B cell (primary cell): ENCODE measurements at regions not wholly inside any gene's neighbourhood (a gene's known extent, or its start where the extent isn't known, plus 50 kb on each side); places are given as distances from the start of the nearest gene placed in this dataset.

ENCODE experiments used
- ATAC-seq: fragments of 200-7000 bp; cut with Tn5 transposase; one replicate; pipeline ENCODE4 v1.10.0; 2021; ENCODE audit warnings: low read depth, mild to moderate bottlenecking, moderate number of reproducible peaks, moderate library complexity
- CTCF ChIA-PET: fragments of 350-600 bp; sonication (Branson Sonifier 250); formaldehyde crosslinking; loops from one replicate; lab custom pipeline; 2021; ENCODE audit warnings: antibody characterized with exemption, inconsistent platforms; lab: Charles Lee
- POLR2A ChIA-PET: fragments of 350-600 bp; sonication (Branson Sonifier 250); formaldehyde crosslinking; loops from one replicate; lab custom pipeline; 2021; ENCODE audit warnings: antibody characterized with exemption; lab: Charles Lee
- DNase-seq: peaks from one replicate; pipeline ENCODE4 v3.0.0; 2013
- H2AFZ ChIP-seq: 2 replicates; pipeline ENCODE4 v1.6.1; 2012; ENCODE audit warnings: mild to moderate bottlenecking, low read depth, low read length; ENCODE audit not compliant: insufficient read depth, poor library complexity, severe bottlenecking
- H3K27ac ChIP-seq, 2 donors: 1 replicate in 1 of 2; 2 replicates in 1 of 2; pipeline ENCODE4 v1.5.1; 2012 to 2013; ENCODE audit warnings: low read length in 2 of 2, mild to moderate bottlenecking in 2 of 2, moderate library complexity in 1 of 2
- H3K27me3 ChIP-seq, 4 experiments: fragments of 200-600 bp in 1 of 4; sonication (generic) in 1 of 4; replicated peaks in 1 of 4; 1 replicate in 2 of 4; 2 replicates in 2 of 4; pipeline versions ENCODE4 v1.6.1 to v1.7.0; 2013 to 2016; ENCODE audit warnings: low read length in 3 of 4, mild to moderate bottlenecking in 2 of 4, mixed read lengths in 1 of 4, moderate library complexity in 1 of 4; ENCODE audit not compliant: insufficient read depth in 4 of 4, control insufficient read depth in 3 of 4; ENCODE audit errors: control extremely low read depth in 1 of 4
- H3K36me3 ChIP-seq, 2 experiments: replicated peaks in 1 of 2; 1 replicate in 1 of 2; 2 replicates in 1 of 2; pipeline versions ENCODE4 v1.6.1 to v1.7.1; 2013; ENCODE audit warnings: low read length in 1 of 2; ENCODE audit not compliant: insufficient read depth in 2 of 2, control insufficient read depth in 1 of 2; ENCODE audit errors: control extremely low read depth in 1 of 2, extremely low read depth in 1 of 2
- H3K4me1 ChIP-seq, 2 donors: fragments of 200-600 bp in 1 of 2; sonication (generic) in 1 of 2; 1 replicate in 1 of 2; 2 replicates in 1 of 2; pipeline versions ENCODE4 v1.5.1 to v1.6.1; 2013 to 2017; ENCODE audit warnings: low read length in 2 of 2; ENCODE audit not compliant: control insufficient read depth in 2 of 2, insufficient read depth in 2 of 2
- H3K4me2 ChIP-seq: replicated peaks from 2 replicates; pipeline ENCODE3; 2012; ENCODE audit warnings: mild to moderate bottlenecking, low read depth, low read length; ENCODE audit not compliant: poor library complexity, severe bottlenecking
- H3K4me3 ChIP-seq, 5 experiments: fragments of 200-600 bp in 1 of 5; sonication (generic) in 1 of 5; 1 replicate in 3 of 5; 2 replicates in 2 of 5; pipeline versions ENCODE4 v1.5.1 to v1.7.0; 2011 to 2016; ENCODE audit warnings: low read length in 4 of 5, mild to moderate bottlenecking in 4 of 5, low read depth in 2 of 5, control low read depth in 1 of 5, moderate library complexity in 1 of 5; ENCODE audit not compliant: insufficient read depth in 1 of 5; ENCODE audit errors: control extremely low read depth in 1 of 5, extremely low read depth in 1 of 5
- H3K79me2 ChIP-seq: fragments of 200-600 bp; sonication (generic); one replicate; pipeline ENCODE4 v1.6.0; 2016; ENCODE audit warnings: low read length; ENCODE audit not compliant: control insufficient read depth, insufficient read depth
- H3K9ac ChIP-seq: fragments of 200-600 bp; sonication (generic); 2 replicates; pipeline ENCODE4 v1.6.1; 2017; ENCODE audit warnings: mild to moderate bottlenecking, low read length, moderate library complexity
- H3K9me3 ChIP-seq, 3 donors: one replicate each; pipeline versions ENCODE4 v1.6.1 to v1.7.1; 2013; ENCODE audit warnings: low read length in 2 of 3; ENCODE audit not compliant: control insufficient read depth in 2 of 3, insufficient read depth in 1 of 3; ENCODE audit errors: control extremely low read depth in 1 of 3
- H4K20me1 ChIP-seq: 2 replicates; pipeline ENCODE4 v1.6.0; 2012; ENCODE audit warnings: mild to moderate bottlenecking, low read length; ENCODE audit not compliant: insufficient read depth, control insufficient read depth, poor library complexity, severe bottlenecking
- H3K27ac Mint-ChIP-seq: one replicate; pipeline ENCODE4 v1.8.0; 2021; ENCODE audit warnings: mixed read lengths
- H3K27me3 Mint-ChIP-seq: one replicate; pipeline ENCODE4 v1.8.0; 2021; ENCODE audit warnings: mixed read lengths
- H3K4me1 Mint-ChIP-seq: one replicate; pipeline ENCODE4 v1.8.0; 2021; ENCODE audit warnings: mixed read lengths
- H3K4me3 Mint-ChIP-seq: one replicate; pipeline ENCODE4 v1.8.0; 2021; ENCODE audit warnings: mixed read lengths
- H3K9me3 Mint-ChIP-seq: one replicate; pipeline ENCODE4 v1.8.0; 2022; ENCODE audit warnings: mixed read lengths; ENCODE audit not compliant: insufficient read depth
- EZH2 ChIP-seq: IDR thresholded peaks from 2 replicates; pipeline ENCODE4 v1.6.1; 2012; ENCODE audit warnings: borderline replicate concordance, low read depth, mild to moderate bottlenecking, moderate library complexity, low read length; ENCODE audit not compliant: insufficient read depth, poor library complexity, severe bottlenecking
- WGBS: methylation state at CpG from one replicate; pipeline ENCODE4 v1.1.5; 2013; ENCODE audit warnings: missing lambda C conversion rate; ENCODE audit not compliant: insufficient coverage; 5-methylcytosine and 5-hydroxymethylcytosine counted together
- intact Hi-C: fragments of 100-400 bp; cut with micrococcal nuclease; formaldehyde crosslinking; loops from one replicate; pipeline ENCODE4 v1.10.0; 2022
- TF ChIP-seq, protein P1 (sequence below): fragments of 200-600 bp; IDR thresholded peaks from one replicate; pipeline ENCODE4 v1.8.0; 2022; ENCODE audit warnings: antibody characterized with exemption, mild to moderate bottlenecking

DNA sequence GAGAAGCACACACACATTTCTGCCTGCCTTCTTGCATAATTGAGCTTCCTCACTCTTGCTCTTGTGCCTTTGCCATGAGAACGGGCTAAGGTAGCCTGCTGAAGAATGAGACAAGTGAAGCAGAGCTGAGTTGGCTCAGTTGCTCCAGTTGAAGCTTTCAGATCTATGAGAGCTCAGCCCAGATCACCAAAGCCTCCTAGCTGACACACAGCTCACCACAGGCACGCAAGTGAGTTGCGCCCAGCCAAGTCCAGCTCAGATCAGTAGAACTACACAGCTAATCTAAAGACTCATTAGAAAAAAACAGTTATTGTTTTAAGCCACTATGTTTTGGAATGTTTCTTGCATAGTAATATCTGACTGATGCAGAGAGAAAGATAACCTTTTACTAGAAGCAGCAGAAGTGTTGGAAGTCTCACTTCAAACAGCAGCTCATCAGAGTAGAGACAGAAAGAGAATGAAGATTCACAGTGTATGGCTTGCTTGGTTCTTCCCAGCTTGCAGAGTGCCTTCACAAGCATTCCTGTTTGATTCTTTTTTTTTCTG lies 362.4 kb downstream of the MID1IP1 start:
- H3K36me3 ChIP-seq, result no peaks in the 10 kb centered on the region
- peaks cover 4 to 6% of the 10 kb centered on the region in 2 donors for H3K4me1 ChIP-seq
- ChIA-PET CTCF (interaction anchor here (1.1 to 2.1 kb wide), 2 partner anchors 12 to 14 kb away, joined by 4 to 8 read pairs; no protein-coding TSS in a partner anchor), POLR2A (no interaction called here)
- no CpG with 5 or more reads among the region's 3 CpGs for WGBS
- no peaks in the 10 kb centered on the region for H3K9me3 Mint-ChIP-seq
- H3K4me2 ChIP-seq, result no peak overlapping the region
- H3K27me3 Mint-ChIP-seq, result peaks cover 11% of the 10 kb centered on the region
- H4K20me1 ChIP-seq, result no peaks in the 10 kb centered on the region
- intact Hi-C loops, result no loop called here
- no peaks in the 10 kb centered on the region for H3K9me3 ChIP-seq
- no peak overlapping the region for H3K9ac ChIP-seq
- DNase-seq, result no peak
- peaks cover 17% of the 10 kb centered on the region for H3K4me1 Mint-ChIP-seq
- no peak overlapping the region for H3K27ac Mint-ChIP-seq
- TF ChIP-seq, protein P1, sequence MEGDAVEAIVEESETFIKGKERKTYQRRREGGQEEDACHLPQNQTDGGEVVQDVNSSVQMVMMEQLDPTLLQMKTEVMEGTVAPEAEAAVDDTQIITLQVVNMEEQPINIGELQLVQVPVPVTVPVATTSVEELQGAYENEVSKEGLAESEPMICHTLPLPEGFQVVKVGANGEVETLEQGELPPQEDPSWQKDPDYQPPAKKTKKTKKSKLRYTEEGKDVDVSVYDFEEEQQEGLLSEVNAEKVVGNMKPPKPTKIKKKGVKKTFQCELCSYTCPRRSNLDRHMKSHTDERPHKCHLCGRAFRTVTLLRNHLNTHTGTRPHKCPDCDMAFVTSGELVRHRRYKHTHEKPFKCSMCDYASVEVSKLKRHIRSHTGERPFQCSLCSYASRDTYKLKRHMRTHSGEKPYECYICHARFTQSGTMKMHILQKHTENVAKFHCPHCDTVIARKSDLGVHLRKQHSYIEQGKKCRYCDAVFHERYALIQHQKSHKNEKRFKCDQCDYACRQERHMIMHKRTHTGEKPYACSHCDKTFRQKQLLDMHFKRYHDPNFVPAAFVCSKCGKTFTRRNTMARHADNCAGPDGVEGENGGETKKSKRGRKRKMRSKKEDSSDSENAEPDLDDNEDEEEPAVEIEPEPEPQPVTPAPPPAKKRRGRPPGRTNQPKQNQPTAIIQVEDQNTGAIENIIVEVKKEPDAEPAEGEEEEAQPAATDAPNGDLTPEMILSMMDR, result no peak
- TF ChIP-seq EZH2, result no peak
- no peaks in the 10 kb centered on the region for H3K79me2 ChIP-seq
- no peak overlapping the region for H3K4me3 ChIP-seq
- H3K27me3 ChIP-seq, result peaks cover 0 to 12% (median 8%) of the 10 kb centered on the region in 4 experiments
- H3K4me3 Mint-ChIP-seq, result no peak overlapping the region
- H2AFZ ChIP-seq, result no peak overlapping the region
- no peak overlapping the region for H3K27ac ChIP-seq
- no peak for ATAC-seq

DNA sequence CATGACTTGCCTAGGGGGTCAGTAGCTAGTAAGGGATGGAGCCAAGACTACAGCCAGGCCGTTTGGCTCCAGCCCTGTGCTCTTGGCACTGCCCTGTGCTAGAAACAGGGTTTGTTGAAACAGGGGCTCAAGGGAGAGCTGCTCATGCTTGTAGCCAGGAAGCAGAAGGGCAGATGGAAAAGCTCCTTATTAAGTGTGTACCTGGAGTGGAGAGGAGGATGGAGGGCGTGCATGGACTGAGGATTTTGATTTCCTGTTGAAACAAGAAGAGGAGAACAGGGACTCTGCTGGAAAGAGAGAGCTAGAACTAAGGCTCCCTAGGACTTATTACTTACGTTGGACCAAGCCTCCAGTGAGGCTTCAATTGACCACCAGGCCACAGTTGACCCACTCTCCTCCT lies 363.0 kb downstream of the MID1IP1 start:
- no peaks in the 10 kb centered on the region for H3K36me3 ChIP-seq
- H3K4me1 ChIP-seq, result peaks cover 4 to 6% of the 10 kb centered on the region in 2 donors
- intact Hi-C loops, result no loop called here
- peaks cover 11% of the 10 kb centered on the region for H3K27me3 Mint-ChIP-seq
- peaks cover 0 to 12% (median 8%) of the 10 kb centered on the region in 4 experiments for H3K27me3 ChIP-seq
- no peak overlapping the region for H3K4me2 ChIP-seq
- no peak overlapping the region for H3K27ac Mint-ChIP-seq
- H3K4me3 ChIP-seq, result no peak overlapping the region
- CTCF ChIA-PET, result interaction anchor here (1.1 to 2.1 kb wide), 2 partner anchors 12 to 15 kb away, joined by 4 to 8 read pairs; no protein-coding TSS in a partner anchor
- peaks cover 15% of the 10 kb centered on the region for H3K4me1 Mint-ChIP-seq
- no peak overlapping the region for H2AFZ ChIP-seq
- H4K20me1 ChIP-seq, result no peaks in the 10 kb centered on the region
- H3K79me2 ChIP-seq, result no peaks in the 10 kb centered on the region
- H3K9ac ChIP-seq, result no peak overlapping the region
- WGBS, result 100% methylated on average over 1 of the region's 3 CpGs
- DNase-seq (no peak), ATAC-seq (no peak)
- H3K27ac ChIP-seq, result no peak overlapping the region
- no peaks in the 10 kb centered on the region for H3K9me3 Mint-ChIP-seq
- TF ChIP-seq, protein P1, result no peak
- TF ChIP-seq EZH2, result no peak
- no peaks in the 10 kb centered on the region for H3K9me3 ChIP-seq
- no peak overlapping the region for H3K4me3 Mint-ChIP-seq
- POLR2A ChIA-PET, result no interaction called here
